ENCODE measurements at regions not wholly inside any gene's neighbourhood (a gene's known extent, or its start where the extent isn't known, plus 50 kb on each side); places are given as distances from the start of the nearest gene placed in this dataset.

DNA sequence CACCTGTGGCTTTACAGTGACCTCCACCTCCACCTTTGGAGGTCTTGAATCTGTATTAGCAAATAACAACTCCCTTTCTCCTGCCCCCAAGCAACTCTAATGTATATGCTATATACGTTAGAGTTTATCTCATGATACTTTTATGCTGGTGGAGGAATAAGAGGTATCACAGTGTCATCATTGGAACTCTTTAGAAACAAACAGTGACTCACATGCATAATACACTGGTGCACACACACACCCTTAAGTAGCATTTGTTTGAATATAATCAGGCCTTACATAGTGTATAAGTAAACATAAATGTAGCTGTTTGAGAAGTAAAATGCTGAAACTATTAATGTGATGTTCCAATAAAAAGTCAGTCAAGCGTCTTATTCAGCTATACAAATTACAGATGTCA is 280.2 kb upstream of the C2CD4B start:
- DNase-seq: no peak

GRCh38 chr15:62446984-62447383 is 281.9 kb upstream of the C2CD4B start:
- DNase-seq: no peak

- no peak for DNase-seq
Measured at GRCh38 chr15:62447742-62448141, 282.7 kb upstream of the C2CD4B start.

GRCh38 chr15:62449638-62450037 is 284.6 kb upstream of the C2CD4B start:
- DNase-seq: no peak

DNA sequence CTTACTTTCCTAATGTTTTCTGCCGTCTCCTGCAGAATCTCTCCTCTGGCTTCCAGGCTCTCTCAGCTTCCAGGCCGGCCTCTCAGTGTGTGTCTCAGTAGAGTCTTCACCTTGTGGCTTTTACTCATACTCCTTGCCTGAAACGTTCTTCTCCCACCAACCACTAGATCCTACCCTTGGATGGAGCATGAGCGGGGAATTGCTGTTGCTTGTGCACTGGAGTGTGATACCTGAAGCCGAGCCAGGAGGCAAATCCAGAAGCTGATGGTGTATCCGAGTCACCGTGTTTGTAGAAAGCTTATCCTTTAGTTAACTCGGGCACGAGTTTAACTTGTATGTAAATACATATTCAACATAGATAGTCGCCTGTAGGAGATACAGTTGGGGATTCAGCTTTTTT is 285.0 kb upstream of the C2CD4B start:
- no peak for DNase-seq

- DNase-seq: no peak
Measured at GRCh38 chr15:62452026-62452425, 286.9 kb upstream of the C2CD4B start.

GRCh38 chr15:62452667-62453066 is 287.6 kb upstream of the C2CD4B start:
- DNase-seq: no peak

- peak; percentile 46 for DNase-seq
Measured at GRCh38 chr15:62453375-62453774, 288.3 kb upstream of the C2CD4B start.

DNA sequence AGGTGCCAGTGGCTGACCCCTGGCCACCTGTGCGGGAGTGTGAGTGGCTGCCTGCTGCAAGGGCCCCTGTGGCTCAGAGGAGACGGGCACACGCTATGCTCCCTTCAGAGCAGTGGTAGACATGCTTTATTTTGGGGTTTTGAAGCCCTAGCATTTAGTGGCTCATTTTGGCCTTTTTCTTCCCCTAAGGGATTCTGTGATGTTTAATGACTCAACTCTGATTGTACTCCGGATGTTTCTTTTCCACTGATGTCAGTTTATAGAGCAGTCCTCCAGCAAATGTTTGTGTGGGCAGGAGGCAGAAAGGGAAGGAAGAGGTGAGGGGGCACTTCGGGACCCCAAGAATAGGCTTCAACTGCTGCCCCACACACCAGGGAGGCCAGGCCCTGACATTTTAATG is 288.9 kb upstream of the C2CD4B start:
- DNase-seq: no peak

- DNase-seq: no peak
Measured at GRCh38 chr15:62454567-62455172, 289.6 kb upstream of the C2CD4B start.

GRCh38 chr15:62455441-62455921 is 290.4 kb upstream of the C2CD4B start:
- no peak for DNase-seq

DNA sequence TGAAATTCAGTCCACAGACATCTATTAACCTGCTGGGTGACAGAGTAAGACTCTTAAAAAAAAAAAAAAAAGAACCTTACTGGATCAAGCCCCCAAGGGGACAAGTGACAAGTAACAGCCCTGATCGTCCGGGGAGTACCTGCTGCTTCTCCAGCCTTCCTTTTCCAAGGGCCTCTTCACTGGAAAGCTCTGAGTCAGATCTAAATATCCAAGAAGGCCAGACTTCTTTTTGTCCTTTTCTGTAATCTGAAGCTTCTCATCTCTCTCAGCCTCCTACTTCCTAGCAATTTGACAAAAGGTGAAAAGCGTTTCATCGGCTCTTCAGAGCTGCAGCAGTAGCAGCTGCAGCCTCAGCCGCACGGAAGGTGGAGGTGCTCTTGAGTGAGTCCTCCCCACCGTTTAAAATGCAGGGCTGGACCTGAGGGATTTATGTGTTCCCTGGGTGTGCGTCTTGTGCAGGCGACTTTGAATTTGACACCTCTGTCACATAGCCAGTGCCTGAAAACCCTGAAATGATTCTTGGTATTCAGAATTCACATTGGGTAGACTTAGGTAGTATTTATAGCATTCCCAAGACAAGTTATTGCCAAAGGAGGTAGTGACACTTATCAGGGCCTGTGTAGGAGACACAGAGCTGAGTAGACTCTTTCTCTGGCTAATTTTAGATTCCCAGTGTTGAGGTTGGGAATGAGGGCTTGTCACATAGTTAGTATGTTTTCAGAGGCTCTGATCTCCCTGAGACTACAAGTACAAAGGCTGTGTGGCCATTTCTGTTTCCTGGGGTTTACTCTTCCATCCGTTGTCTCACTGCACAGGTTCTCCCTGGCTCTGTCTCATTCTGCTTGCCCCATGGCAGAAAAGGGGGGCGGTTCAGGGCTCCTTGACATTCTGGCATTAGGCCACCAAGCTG is 291.2 kb upstream of the C2CD4B start:
- no peak for DNase-seq

GRCh38 chr15:62457100-62457499 is 292.0 kb upstream of the C2CD4B start:
- DNase-seq: no peak

DNA sequence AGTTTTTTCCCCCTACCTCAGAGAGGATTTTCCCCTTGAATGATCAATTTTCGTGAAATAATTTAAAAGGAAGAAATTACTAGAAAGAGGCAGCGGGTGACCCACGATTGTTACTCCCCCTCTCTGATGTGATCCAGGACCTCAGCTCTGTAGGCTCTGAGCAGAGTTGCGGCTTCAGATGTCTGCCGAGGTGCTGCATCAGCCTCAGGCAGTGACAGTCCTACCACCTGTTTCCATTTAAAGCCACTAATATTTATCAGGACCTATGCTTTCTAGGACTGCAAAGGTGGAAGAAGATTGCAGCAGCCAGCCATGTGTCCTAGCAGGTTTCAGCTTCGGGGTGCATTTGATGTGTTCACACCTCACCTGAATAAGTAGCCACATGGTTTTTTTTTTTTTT is 294.8 kb upstream of the C2CD4B start:
- no peak for DNase-seq

DNA sequence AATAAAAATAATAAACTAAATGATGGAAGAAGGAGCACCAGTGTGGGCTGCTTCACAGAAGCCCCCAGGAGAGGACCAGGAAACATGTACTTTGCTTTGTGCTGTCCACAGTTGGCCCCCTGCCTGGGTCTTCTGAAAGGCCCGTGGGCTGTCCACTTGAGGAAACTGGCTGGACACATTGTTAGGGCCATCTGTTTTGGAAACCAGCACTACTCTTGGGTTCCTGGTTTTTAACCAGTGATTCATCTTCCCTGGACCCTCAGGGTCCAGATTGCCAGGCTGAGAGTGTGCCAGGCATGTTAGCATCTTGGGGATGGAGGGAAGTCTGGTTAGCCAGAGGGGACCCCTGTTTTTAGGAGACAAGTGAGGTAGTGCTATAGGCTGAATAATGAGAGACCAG is 297.2 kb upstream of the C2CD4B start:
- DNase-seq: no peak

GRCh38 chr15:62462721-62463120 is 297.6 kb upstream of the C2CD4B start:
- DNase-seq: no peak

DNA sequence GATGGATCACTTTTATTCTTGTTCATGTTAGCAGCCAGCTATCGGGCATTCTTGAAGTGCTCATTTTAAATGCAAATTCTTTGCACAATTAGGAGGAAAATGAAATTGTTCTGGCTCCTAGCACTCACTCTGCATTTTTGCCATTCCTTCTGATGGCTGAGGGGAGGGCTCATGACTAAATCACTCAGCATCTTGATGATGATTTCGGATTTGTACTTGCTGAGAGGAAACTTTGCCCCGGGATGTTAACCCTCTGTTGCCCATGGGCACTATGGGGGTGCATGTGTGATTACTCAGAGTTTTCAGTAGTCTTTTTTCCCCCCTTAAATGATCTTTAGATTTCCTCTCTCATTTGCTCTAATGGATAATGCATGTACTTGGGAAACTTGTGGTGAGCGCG is 299.6 kb upstream of the C2CD4B start:
- DNase-seq: no peak

DNA sequence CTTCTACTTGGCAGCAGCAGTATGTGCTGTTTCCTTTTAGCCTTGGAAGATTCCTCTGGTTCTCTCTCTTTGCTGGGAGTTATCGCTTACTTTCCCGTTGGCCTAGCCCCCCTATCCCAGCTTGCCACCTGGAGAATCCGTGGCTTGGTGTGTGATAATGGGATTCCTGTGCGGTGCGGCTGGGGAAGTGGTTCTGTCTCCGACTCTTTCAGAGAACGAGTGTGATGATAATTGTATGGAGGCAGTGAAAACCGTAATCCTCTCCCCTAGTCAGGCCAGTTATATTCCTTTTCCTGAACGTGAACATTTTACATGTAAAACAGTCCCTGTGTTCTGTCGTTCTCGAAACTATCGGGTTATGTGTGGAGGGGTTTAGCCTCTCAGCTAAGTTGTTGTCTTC is 300.1 kb upstream of the C2CD4B start:
- no peak for DNase-seq

DNA sequence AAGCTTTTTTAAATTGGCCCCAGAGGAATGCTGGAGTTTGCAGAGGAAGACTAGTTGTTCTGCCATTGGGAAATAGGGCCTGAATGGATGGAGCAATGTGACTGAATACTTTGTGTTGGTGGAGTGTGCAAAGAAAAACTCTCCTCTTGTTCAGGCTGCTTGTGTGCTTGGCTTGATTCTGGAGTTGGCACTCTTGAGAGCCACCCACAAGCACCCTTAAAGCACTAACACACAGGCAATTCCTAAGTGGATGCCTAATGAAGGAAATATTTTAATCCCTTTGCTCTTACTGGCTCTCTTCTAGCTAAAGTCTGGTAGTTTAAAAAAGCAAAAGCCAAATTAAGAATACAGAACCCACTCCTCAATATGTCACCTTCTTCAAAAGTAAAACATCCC is 304.4 kb upstream of the C2CD4B start:
- DNase-seq: no peak

- DNase-seq: no peak
Measured at GRCh38 chr15:62469874-62470688, 305.0 kb upstream of the C2CD4B start.

- peak; percentile 25 for DNase-seq
Measured at GRCh38 chr15:62472616-62473299, 307.7 kb upstream of the C2CD4B start.

DNA sequence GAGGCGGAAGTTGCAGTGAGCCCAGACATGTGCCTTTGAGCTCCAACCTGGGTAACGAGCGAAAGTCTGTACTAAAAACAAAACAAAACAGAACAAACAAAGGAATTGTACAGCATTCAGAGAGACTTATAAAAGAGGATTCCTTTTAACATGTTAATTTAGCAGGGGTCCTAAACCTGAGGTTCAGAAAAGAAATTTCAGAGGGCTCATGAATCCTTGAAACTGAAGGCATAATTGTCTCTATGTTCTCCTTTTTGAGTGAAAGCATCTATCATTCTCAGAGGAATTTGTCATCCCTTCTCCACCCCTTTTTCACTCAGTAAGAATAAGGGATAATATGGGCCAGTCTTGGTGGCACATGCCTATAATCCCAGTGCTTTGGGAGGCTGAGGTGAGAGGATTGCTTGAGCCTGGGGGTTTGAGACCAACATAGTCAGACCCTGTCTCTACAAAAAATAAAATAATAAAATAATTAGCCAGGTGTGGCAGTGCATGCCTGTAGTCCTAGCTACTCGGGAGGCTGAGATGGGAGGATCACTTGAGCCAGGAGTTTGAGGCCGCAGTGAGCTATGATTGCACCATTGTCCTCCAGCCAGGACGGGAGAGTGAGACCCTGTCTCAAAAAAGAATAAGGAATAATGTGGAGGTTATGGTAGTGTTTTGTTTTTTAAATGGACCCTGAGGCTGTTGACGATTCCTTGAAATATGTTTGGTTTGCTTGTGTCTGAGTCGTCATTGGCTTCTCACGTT is 309.1 kb upstream of the C2CD4B start:
- no peak for DNase-seq

Data from OCI-M1 (cell line).